Dermis microvascular lymphatic vessel endothelial cell (primary cell): ENCODE measurements at regions not wholly inside any gene's neighbourhood (a gene's known extent, or its start where the extent isn't known, plus 50 kb on each side); places are given as distances from the start of the nearest gene placed in this dataset.
"Not testable (repeated sequence)": the region's sequence is repeated elsewhere in the genome, so short reads cannot be mapped to it uniquely, and the experiment has no call there.

Source experiments
- DNase-seq, 2 donors: peaks; one replicate each; pipeline versions ENCODE4 v3.0.0 to v3.0.0-alpha.2; 2010; ENCODE audit warnings: low read depth in 2 of 2

GRCh38 chr14:85037411-85037810 lies 492.5 kb upstream of the FLRT2 start:
- DNase-seq = no peak

- DNase-seq = no peak
Observed at GRCh38 chr14:85038526-85039352, 491.2 kb upstream of the FLRT2 start.

GRCh38 chr14:85039353-85039626 lies 490.7 kb upstream of the FLRT2 start:
- no peak for DNase-seq

DNA sequence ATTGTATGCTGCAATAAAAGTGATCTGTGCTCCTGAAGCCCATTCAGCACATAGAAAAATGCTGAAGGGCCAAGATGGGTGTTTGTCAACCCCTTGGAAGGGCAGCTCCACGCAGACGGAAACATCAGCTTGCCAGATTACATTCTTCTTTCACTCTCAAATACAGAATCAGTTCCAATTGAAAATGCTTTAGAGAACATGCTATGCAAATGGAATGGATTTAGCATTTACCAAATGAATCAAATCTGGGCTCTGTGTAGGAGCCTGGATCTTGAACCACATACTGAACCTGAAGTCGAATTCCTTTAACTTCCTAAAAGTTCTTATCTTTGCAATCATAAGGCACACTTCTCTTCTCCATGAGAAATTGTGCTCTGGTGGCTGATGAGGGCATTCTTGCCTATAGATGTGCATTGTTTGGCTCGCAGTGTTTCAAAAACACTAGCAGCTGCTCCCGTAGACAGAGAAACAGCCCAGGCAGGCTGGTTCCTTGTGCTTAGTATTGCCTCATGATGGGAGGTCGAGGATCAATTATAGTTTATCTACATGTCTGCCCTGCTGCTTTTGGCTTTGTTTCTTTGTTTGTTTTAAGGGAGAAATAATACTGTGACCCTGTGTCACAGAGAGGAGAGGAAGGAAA lies 489.8 kb upstream of the FLRT2 start:
- no peak for DNase-seq

DNA sequence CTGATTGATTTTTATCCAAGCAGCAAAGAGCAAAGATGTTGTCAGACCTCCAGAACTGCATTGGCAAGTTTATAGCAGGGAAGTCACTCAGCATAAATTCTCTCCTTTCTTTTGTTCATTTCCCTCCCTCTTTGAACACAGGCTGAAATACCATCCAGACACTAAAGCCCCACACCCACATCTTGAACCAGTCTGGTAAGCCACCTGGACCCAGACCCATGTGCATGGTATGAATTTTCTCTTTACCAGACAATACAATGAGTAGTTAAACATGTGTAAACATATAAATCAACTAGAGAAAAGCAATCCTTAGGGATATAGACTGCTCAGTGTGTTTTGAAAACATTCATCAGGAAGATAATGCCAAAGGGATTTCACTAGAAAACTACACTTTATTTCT lies 488.3 kb upstream of the FLRT2 start:
- no peak for DNase-seq

- no peak for DNase-seq
Observed at GRCh38 chr14:85042301-85042700, 487.6 kb upstream of the FLRT2 start.

- no peak for DNase-seq
Observed at GRCh38 chr14:85050180-85050579, 479.8 kb upstream of the FLRT2 start.

DNA sequence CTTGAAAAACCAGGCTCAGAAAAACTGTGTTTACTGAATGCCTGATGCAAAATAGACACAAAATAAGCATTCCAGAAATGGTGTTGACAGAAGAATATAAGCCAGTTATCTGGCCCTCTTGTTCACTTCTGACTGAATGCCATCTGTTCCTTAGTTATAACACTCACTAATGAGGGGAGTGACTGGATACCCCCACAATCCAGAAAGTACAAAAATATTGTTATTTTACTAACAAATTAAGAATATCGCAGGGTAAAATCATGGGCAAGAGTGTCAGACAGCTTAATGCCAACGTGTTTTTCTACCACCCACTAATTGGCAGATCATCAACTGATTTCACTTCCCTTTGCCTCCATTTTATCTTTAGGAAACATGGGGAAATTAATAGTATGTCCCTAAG lies 477.3 kb upstream of the FLRT2 start:
- DNase-seq = no peak

GRCh38 chr14:85054178-85054577 lies 475.8 kb upstream of the FLRT2 start:
- DNase-seq = no peak

- DNase-seq = no peak
Observed at GRCh38 chr14:85056267-85056666, 473.7 kb upstream of the FLRT2 start.

- DNase-seq = peak; percentile 30 to 72
Observed at GRCh38 chr14:85057221-85057620, 472.7 kb upstream of the FLRT2 start.

GRCh38 chr14:85058150-85058549 lies 471.8 kb upstream of the FLRT2 start:
- no peak for DNase-seq

DNA sequence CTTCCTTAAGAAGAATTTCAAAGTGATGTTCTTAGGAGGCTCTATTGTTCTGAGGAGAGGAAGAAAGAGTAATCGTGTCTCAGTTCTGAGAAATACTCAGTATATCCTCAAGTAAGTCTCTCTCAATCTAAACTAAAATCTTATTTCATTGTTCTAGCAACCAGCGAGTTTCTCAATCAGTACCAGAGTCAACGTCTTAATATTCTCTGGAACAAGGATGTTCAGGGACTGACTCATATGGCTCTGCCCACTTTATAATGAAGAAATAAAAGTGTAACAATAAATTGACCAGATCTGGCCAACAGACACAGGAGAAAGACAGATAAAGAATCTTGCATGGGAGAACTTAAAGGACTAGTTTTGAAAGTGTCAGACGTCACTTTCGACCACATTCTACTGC lies 469.8 kb upstream of the FLRT2 start:
- no peak for DNase-seq

DNA sequence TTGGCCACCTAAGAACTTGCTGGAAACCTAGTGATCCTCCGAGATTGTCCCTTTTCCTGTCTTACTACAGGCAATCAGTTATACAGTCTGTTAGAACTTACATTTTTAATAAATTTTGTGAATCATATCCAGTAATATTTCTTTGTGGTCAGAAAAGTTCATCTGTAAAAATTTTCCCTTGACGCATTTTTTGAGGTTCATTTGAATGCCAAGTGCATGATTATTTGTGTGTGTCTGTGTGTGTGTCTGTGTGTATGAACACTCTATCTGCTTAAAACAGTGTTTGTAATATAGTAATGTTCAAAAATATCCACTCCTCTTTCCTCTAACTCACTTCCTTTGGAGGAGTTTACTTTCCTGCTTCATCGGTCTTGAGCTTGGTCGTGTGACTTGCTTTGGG lies 468.7 kb upstream of the FLRT2 start:
- DNase-seq = no peak

DNA sequence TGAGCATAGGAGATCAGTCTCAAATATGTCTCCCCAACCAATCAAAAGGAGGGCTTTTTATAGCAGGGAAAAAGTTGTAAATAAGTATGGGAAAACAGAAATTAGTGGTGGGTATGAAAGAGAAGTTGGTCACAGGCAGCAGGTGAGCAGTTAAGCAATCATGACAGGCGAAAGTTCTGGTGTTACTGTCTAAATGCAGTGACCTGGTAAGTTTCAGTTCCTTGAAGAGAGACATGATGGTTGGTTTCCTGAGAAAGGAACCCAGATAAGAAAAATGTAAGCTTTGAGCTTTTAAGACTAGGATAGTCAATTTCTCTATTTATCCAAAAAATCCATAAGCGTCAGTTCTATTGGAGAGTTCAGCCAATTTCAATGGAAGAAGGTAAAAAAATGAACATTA lies 466.2 kb upstream of the FLRT2 start:
- no peak for DNase-seq

GRCh38 chr14:85071447-85071846 lies 458.5 kb upstream of the FLRT2 start:
- DNase-seq = no peak

GRCh38 chr14:85074955-85075354 lies 455.0 kb upstream of the FLRT2 start:
- no peak for DNase-seq

DNA sequence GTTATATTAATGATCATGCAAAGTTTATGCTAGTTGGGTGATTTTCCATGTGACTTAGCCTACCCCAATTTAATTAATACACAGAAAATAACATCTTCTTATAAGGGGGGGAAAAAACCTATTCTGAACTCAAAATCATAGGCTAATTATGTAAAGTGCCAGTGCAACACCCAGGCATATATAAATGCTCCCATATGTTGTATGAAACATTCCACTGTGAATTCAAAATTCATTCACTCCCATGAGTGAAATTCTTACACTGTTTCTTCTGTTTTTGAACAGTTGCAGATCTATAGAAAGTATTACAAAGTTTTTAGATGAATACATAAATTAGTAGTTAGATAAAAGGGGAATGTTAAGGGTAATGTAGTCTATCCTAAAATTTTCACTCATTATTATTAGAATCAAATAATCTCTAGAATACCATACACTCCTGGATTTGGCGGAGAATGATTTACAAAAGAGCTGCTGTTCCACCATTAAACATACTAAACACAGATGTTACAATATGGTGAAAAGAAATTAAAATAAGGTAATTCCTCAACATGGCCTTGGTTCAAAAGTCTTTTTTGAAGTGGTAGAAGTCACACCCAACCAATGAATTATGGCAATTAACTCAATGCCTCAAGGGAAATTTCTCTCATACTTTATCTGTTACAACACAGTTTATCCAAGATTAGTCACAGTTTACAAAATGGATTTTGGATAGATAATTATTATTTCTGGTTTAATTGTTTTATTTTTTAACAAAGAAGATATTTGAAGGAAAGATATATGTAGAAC lies 454.1 kb upstream of the FLRT2 start:
- DNase-seq = no peak

DNA sequence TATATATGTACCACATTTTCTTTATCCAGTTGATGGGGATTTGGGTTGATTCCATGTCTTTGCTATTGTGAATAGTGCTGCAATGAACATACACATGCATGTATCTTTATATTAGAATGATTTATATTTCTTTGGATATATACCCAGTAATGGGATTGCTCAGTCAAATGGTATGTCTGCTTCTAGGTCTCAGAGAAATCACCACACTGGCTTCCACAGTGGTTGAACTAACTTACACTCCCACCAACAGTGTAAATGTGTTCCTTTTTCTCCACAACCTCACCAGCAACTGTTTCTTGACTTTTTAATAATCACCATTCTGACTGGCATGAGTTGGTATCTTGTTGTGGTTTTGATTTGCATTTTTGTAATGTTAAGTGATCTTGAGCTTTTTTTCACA lies 452.2 kb upstream of the FLRT2 start:
- DNase-seq = not testable (repeated sequence)

GRCh38 chr14:85079842-85080730 lies 449.9 kb upstream of the FLRT2 start:
- no peak for DNase-seq

DNA sequence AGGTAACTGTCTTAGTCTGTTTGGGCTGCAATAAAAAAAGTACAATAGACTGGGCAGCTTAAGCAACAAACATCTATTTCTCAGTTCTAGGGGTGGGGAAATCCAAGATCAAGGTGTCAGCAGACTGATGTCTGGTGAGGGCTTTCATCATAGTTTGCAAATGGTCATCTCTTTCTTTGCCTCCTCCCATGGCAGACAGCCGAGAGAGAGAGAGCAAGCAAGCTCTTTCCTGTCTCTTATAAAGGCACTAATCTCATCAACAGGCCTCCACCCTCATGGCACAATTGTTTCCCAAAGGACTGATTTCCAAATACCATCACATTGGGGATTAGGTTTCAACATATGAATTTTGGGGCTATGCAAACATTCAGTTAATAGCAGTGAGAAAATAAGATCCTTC lies 445.6 kb upstream of the FLRT2 start:
- no peak for DNase-seq

DNA sequence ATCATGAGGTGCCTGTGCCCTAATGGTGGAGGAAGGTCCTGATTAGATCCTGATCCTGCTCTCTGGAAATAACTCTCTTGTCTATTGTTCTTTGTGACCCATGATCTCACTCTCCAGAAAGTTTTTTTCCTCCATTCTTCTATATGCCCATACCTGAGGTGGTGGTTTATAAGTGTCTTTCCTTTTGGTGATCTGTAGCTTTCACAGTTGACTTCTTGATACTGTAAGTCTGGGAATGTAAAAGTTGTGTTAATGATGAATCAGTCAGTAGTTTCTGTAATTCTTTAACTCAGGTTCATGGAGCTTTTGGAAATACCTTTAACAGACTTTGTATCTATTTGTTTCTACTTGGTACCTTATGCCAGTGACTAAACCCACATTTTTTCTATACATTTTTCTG lies 444.0 kb upstream of the FLRT2 start:
- DNase-seq = no peak
